Stimulated activated CD4-positive, alpha-beta T cell treated with anti-CD3 and anti-CD28 coated beads, Interleukin-1b, Interleukin-23, amount 100 ng/mL, for 1 hour (primary cell): ENCODE measurements at regions not wholly inside any gene's neighbourhood (a gene's known extent, or its start where the extent isn't known, plus 50 kb on each side); places are given as distances from the start of the nearest gene placed in this dataset.

ENCODE experiments used
- DNase-seq, 2 donors: peaks; one replicate each; pipeline ENCODE4 v3.0.0-alpha.2; 2020; ENCODE audit warnings: low read depth in 2 of 2

GRCh38 chr13:72004246-72004645 lies 137.2 kb upstream of the DACH1 start:
- DNase-seq, result no peak

GRCh38 chr13:71998223-71998622 lies 131.2 kb upstream of the DACH1 start:
- DNase-seq, result no peak

GRCh38 chr13:71979616-71980015 lies 112.6 kb upstream of the DACH1 start:
- no peak for DNase-seq

- no peak for DNase-seq
These were observed 110.0 kb upstream of the DACH1 start for GRCh38 chr13:71977028-71977427.

- no peak for DNase-seq
These were observed 101.0 kb upstream of the DACH1 start for GRCh38 chr13:71967990-71968389.

GRCh38 chr13:71964491-71965100 lies 97.6 kb upstream of the DACH1 start:
- no peak for DNase-seq

GRCh38 chr13:71962735-71963134 lies 95.7 kb upstream of the DACH1 start:
- DNase-seq, result no peak

GRCh38 chr13:71962126-71962525 lies 95.1 kb upstream of the DACH1 start:
- no peak for DNase-seq

- no peak for DNase-seq
These were observed 82.4 kb upstream of the DACH1 start for GRCh38 chr13:71949441-71949840.

- no peak for DNase-seq
These were observed 72.2 kb upstream of the DACH1 start for GRCh38 chr13:71939186-71939585.

- DNase-seq, result no peak
These were observed 68.3 kb upstream of the DACH1 start for GRCh38 chr13:71935166-71935840.

- DNase-seq, result no peak
These were observed 57.9 kb upstream of the DACH1 start for GRCh38 chr13:71924931-71925330.

GRCh38 chr13:71922194-71922593 lies 55.2 kb upstream of the DACH1 start:
- DNase-seq, result no peak
